Duodenal mucosa (tissue), 2 donors: ENCODE measurements at regions not wholly inside any gene's neighbourhood (a gene's known extent, or its start where the extent isn't known, plus 50 kb on each side); places are given as distances from the start of the nearest gene placed in this dataset.

Experiments
- H3K27ac ChIP-seq: one replicate; pipeline ENCODE4 v1.7.0; 2013; ENCODE audit warnings: low read depth, low read length
- H3K27me3 ChIP-seq, 2 donors: one replicate each; pipeline ENCODE4 v1.7.0; 2013; ENCODE audit warnings: low read length in 2 of 2, control low read depth in 1 of 2; ENCODE audit not compliant: insufficient read depth in 2 of 2, control insufficient read depth in 1 of 2
- H3K36me3 ChIP-seq, 2 donors: one replicate each; pipeline ENCODE4 v1.7.0; 2013; ENCODE audit warnings: low read length in 2 of 2, control low read depth in 1 of 2; ENCODE audit not compliant: insufficient read depth in 2 of 2, control insufficient read depth in 1 of 2
- H3K4me1 ChIP-seq, 2 donors: one replicate each; pipeline ENCODE4 v1.7.0; 2013; ENCODE audit warnings: low read length in 2 of 2, control low read depth in 1 of 2; ENCODE audit not compliant: insufficient read depth in 2 of 2, control insufficient read depth in 1 of 2
- H3K4me3 ChIP-seq, 2 donors: one replicate each; pipeline ENCODE4 v1.7.0; 2013; ENCODE audit warnings: low read length in 2 of 2, low read depth in 1 of 2
- H3K9ac ChIP-seq, 2 donors: one replicate each; pipeline ENCODE4 v1.7.0; 2013; ENCODE audit warnings: low read length in 2 of 2, low read depth in 1 of 2
- H3K9me3 ChIP-seq, 2 donors: one replicate each; pipeline ENCODE4 v1.7.0; 2013; ENCODE audit warnings: low read length in 2 of 2, control low read depth in 1 of 2; ENCODE audit not compliant: control insufficient read depth in 1 of 2

- Histone ChIP-seq H3K9ac (no peak overlapping the region), H3K27ac (no peak overlapping the region), H3K4me3 (no peak overlapping the region), H3K27me3 (no peaks in the 10 kb centered on the region), H3K9me3 (no peaks in the 10 kb centered on the region), H3K4me1 (no peaks in the 10 kb centered on the region), H3K36me3 (no peaks in the 10 kb centered on the region)
Observed at GRCh38 chr10:2431961-2432360, 635.4 kb upstream of the PFKP start.

- Histone ChIP-seq H3K27ac (no peak overlapping the region), H3K4me1 (no peaks in the 10 kb centered on the region), H3K27me3 (no peaks in the 10 kb centered on the region), H3K4me3 (no peak overlapping the region), H3K9me3 (no peaks in the 10 kb centered on the region), H3K36me3 (no peaks in the 10 kb centered on the region), H3K9ac (no peak overlapping the region)
Observed at GRCh38 chr10:2427412-2427811, 639.9 kb upstream of the PFKP start.

- no peaks in the 10 kb centered on the region for H3K36me3 ChIP-seq
- H3K4me1 ChIP-seq, result no peaks in the 10 kb centered on the region
- H3K9ac ChIP-seq, result no peak overlapping the region
- no peaks in the 10 kb centered on the region for H3K9me3 ChIP-seq
- H3K27me3 ChIP-seq, result no peaks in the 10 kb centered on the region
- no peak overlapping the region for H3K27ac ChIP-seq
- H3K4me3 ChIP-seq, result no peak overlapping the region
Observed at GRCh38 chr10:2425320-2425719, 642.0 kb upstream of the PFKP start.

- Histone ChIP-seq H3K4me1 (no peaks in the 10 kb centered on the region), H3K27ac (no peak overlapping the region), H3K36me3 (no peaks in the 10 kb centered on the region), H3K9me3 (peaks cover 0 to 9% of the 10 kb centered on the region in 2 donors), H3K4me3 (no peak overlapping the region), H3K27me3 (no peaks in the 10 kb centered on the region), H3K9ac (no peak overlapping the region)
Observed at GRCh38 chr10:2414562-2414961, 652.8 kb upstream of the PFKP start.

GRCh38 chr10:2414039-2414438 lies 653.3 kb upstream of the PFKP start:
- Histone ChIP-seq H3K9me3 (peaks cover 0 to 9% of the 10 kb centered on the region in 2 donors), H3K27me3 (no peaks in the 10 kb centered on the region), H3K27ac (no peak overlapping the region), H3K36me3 (no peaks in the 10 kb centered on the region), H3K4me3 (no peak overlapping the region), H3K4me1 (no peaks in the 10 kb centered on the region), H3K9ac (no peak overlapping the region)

GRCh38 chr10:2410049-2410448 lies 657.3 kb upstream of the PFKP start:
- peaks cover 0 to 9% of the 10 kb centered on the region in 2 donors for H3K9me3 ChIP-seq
- H3K36me3 ChIP-seq, result no peaks in the 10 kb centered on the region
- H3K9ac ChIP-seq, result no peak overlapping the region
- no peaks in the 10 kb centered on the region for H3K27me3 ChIP-seq
- H3K4me3 ChIP-seq, result no peak overlapping the region
- no peak overlapping the region for H3K27ac ChIP-seq
- no peaks in the 10 kb centered on the region for H3K4me1 ChIP-seq

GRCh38 chr10:2401459-2401858 lies 664.1 kb upstream of the ADARB2 start:
- no peak overlapping the region for H3K4me3 ChIP-seq
- no peaks in the 10 kb centered on the region for H3K27me3 ChIP-seq
- no peak overlapping the region for H3K9ac ChIP-seq
- H3K9me3 ChIP-seq, result no peaks in the 10 kb centered on the region
- no peaks in the 10 kb centered on the region for H3K4me1 ChIP-seq
- H3K27ac ChIP-seq, result no peak overlapping the region
- H3K36me3 ChIP-seq, result no peaks in the 10 kb centered on the region

GRCh38 chr10:2399482-2399881 lies 662.2 kb upstream of the ADARB2 start:
- H3K27ac ChIP-seq, result no peak overlapping the region
- no peaks in the 10 kb centered on the region for H3K4me1 ChIP-seq
- no peak overlapping the region for H3K9ac ChIP-seq
- no peaks in the 10 kb centered on the region for H3K9me3 ChIP-seq
- no peak overlapping the region for H3K4me3 ChIP-seq
- H3K36me3 ChIP-seq, result no peaks in the 10 kb centered on the region
- no peaks in the 10 kb centered on the region for H3K27me3 ChIP-seq

GRCh38 chr10:2392145-2392812 lies 655.0 kb upstream of the ADARB2 start:
- no peak overlapping the region for H3K4me3 ChIP-seq
- H3K27ac ChIP-seq, result no peak overlapping the region
- no peaks in the 10 kb centered on the region for H3K36me3 ChIP-seq
- H3K27me3 ChIP-seq, result no peaks in the 10 kb centered on the region
- H3K9me3 ChIP-seq, result no peaks in the 10 kb centered on the region
- no peaks in the 10 kb centered on the region for H3K4me1 ChIP-seq
- H3K9ac ChIP-seq, result no peak overlapping the region

- Histone ChIP-seq H3K4me3 (no peak overlapping the region), H3K36me3 (no peaks in the 10 kb centered on the region), H3K4me1 (no peaks in the 10 kb centered on the region), H3K9ac (no peak overlapping the region), H3K27me3 (no peaks in the 10 kb centered on the region), H3K27ac (no peak overlapping the region), H3K9me3 (no peaks in the 10 kb centered on the region)
Observed at GRCh38 chr10:2387672-2388071, 650.3 kb upstream of the ADARB2 start.

GRCh38 chr10:2387261-2387660 lies 649.9 kb upstream of the ADARB2 start:
- Histone ChIP-seq H3K4me3 (no peak overlapping the region), H3K9ac (no peak overlapping the region), H3K9me3 (peaks cover 0 to 3% of the 10 kb centered on the region in 2 donors), H3K27ac (no peak overlapping the region), H3K36me3 (no peaks in the 10 kb centered on the region), H3K27me3 (no peaks in the 10 kb centered on the region), H3K4me1 (no peaks in the 10 kb centered on the region)
